HEK293T (cell line): ENCODE measurements at regions not wholly inside any gene's neighbourhood (a gene's known extent, or its start where the extent isn't known, plus 50 kb on each side); places are given as distances from the start of the nearest gene placed in this dataset.

Source experiments
- BHLHE40 ChIP-seq: fragments of 450-650 bp; IDR thresholded peaks from 2 replicates; pipeline ENCODE4 v1.6.1; 2016; ENCODE audit warnings: mild to moderate bottlenecking, moderate library complexity, borderline replicate concordance
- ELF4 ChIP-seq: fragments of 450-650 bp; IDR thresholded peaks from 2 replicates; pipeline ENCODE4 v1.6.1; 2017; ENCODE audit warnings: antibody characterized with exemption
- FOXA1 ChIP-seq: fragments of 450-650 bp; IDR thresholded peaks from 2 replicates; pipeline ENCODE4 v1.6.1; 2016; ENCODE audit warnings: mild to moderate bottlenecking
- FOXM1 ChIP-seq: fragments of 450-650 bp; IDR thresholded peaks from 2 replicates; pipeline ENCODE4 v1.6.1; 2017; ENCODE audit warnings: mild to moderate bottlenecking, borderline replicate concordance
- HDGF ChIP-seq: fragments of 450-650 bp; IDR thresholded peaks from 2 replicates; pipeline ENCODE4 v1.6.1; 2017; ENCODE audit warnings: antibody characterized with exemption, borderline replicate concordance
- NFRKB ChIP-seq: fragments of 450-650 bp; IDR thresholded peaks from 2 replicates; pipeline ENCODE4 v1.6.1; 2016; ENCODE audit warnings: mild to moderate bottlenecking, moderate library complexity
- PKNOX1 ChIP-seq: fragments of 450-650 bp; IDR thresholded peaks from 2 replicates; pipeline ENCODE4 v1.6.1; 2016
- SUZ12 ChIP-seq: fragments of 450-650 bp; IDR thresholded peaks from 2 replicates; pipeline ENCODE4 v1.6.1; 2016; ENCODE audit warnings: mild to moderate bottlenecking
- ZNF384 ChIP-seq: fragments of 450-650 bp; IDR thresholded peaks from 2 replicates; pipeline ENCODE4 v1.6.1; 2016

- TF ChIP-seq PKNOX1 (no peak), FOXA1 (no peak), ELF4 (no peak), SUZ12 (no peak), FOXM1 (no peak), HDGF (no peak), NFRKB (no peak), BHLHE40 (no peak), ZNF384 (no peak)
These were observed 626.6 kb downstream of the CDH8 start for GRCh38 chr16:61409604-61410003.
